ENCODE measurements at regions not wholly inside any gene's neighbourhood (a gene's known extent, or its start where the extent isn't known, plus 50 kb on each side); places are given as distances from the start of the nearest gene placed in this dataset.
A peak's percentile ranks its signal among the peaks of the same experiment; 100 is the strongest.

- DNase-seq = no peak
Measured at GRCh38 chr3:116849261-116849688, 139.7 kb downstream of the TUSC7 start.

GRCh38 chr3:116852803-116853202 is 143.2 kb downstream of the TUSC7 start:
- no peak for DNase-seq

- no peak for DNase-seq
Measured at GRCh38 chr3:116863270-116863770, 153.7 kb downstream of the TUSC7 start.

- peak; percentile 9 for DNase-seq
Measured at GRCh38 chr3:116863822-116864589, 154.4 kb downstream of the TUSC7 start.

- no peak for DNase-seq
Measured at GRCh38 chr3:116864590-116864927, 155.0 kb downstream of the TUSC7 start.

GRCh38 chr3:116870379-116870778 is 160.8 kb downstream of the TUSC7 start:
- no peak for DNase-seq

- no peak for DNase-seq
Measured at GRCh38 chr3:116871905-116872304, 162.3 kb downstream of the TUSC7 start.

GRCh38 chr3:116872688-116873087 is 163.1 kb downstream of the TUSC7 start:
- DNase-seq = no peak

- no peak for DNase-seq
Measured at GRCh38 chr3:116873142-116873541, 163.6 kb downstream of the TUSC7 start.

GRCh38 chr3:116877968-116878367 is 168.4 kb downstream of the TUSC7 start:
- no peak for DNase-seq

GRCh38 chr3:116886202-116886893 is 176.8 kb downstream of the TUSC7 start:
- no peak for DNase-seq

- no peak for DNase-seq
Measured at GRCh38 chr3:116896116-116896515, 186.5 kb downstream of the TUSC7 start.

GRCh38 chr3:116897382-116897781 is 187.8 kb downstream of the TUSC7 start:
- DNase-seq = no peak

- DNase-seq = no peak
Measured at GRCh38 chr3:116899253-116899652, 189.7 kb downstream of the TUSC7 start.

GRCh38 chr3:116905334-116905733 is 195.8 kb downstream of the TUSC7 start:
- DNase-seq = no peak

GRCh38 chr3:116905794-116906193 is 196.2 kb downstream of the TUSC7 start:
- DNase-seq = no peak

- no peak for DNase-seq
Measured at GRCh38 chr3:116912116-116912515, 202.5 kb downstream of the TUSC7 start.

- no peak for DNase-seq
Measured at GRCh38 chr3:116914004-116914403, 204.4 kb downstream of the TUSC7 start.

- no peak for DNase-seq
Measured at GRCh38 chr3:116916836-116917235, 207.3 kb downstream of the TUSC7 start.

GRCh38 chr3:116920826-116921610 is 211.4 kb downstream of the TUSC7 start:
- no peak for DNase-seq

GRCh38 chr3:116927918-116928317 is 218.3 kb downstream of the TUSC7 start:
- DNase-seq = no peak

- no peak for DNase-seq
Measured at GRCh38 chr3:116929505-116930222, 220.1 kb downstream of the TUSC7 start.

GRCh38 chr3:116930786-116931185 is 221.2 kb downstream of the TUSC7 start:
- DNase-seq = no peak

Data from NCI-H2029 (cell line).